Activated CD4-positive, alpha-beta T cell treated with anti-CD3 and anti-CD28 coated beads for 1 hour (primary cell): ENCODE measurements at regions not wholly inside any gene's neighbourhood (a gene's known extent, or its start where the extent isn't known, plus 50 kb on each side); places are given as distances from the start of the nearest gene placed in this dataset.
"Not testable (repeated sequence)": the region's sequence is repeated elsewhere in the genome, so short reads cannot be mapped to it uniquely, and the experiment has no call there.

Experiments used
- DNase-seq: peaks from one replicate; pipeline ENCODE4 v3.0.0-alpha.2; 2020

GRCh38 chr2:147170932-147171331 is 673.9 kb upstream of the ACVR2A start:
- DNase-seq, result no peak

DNA sequence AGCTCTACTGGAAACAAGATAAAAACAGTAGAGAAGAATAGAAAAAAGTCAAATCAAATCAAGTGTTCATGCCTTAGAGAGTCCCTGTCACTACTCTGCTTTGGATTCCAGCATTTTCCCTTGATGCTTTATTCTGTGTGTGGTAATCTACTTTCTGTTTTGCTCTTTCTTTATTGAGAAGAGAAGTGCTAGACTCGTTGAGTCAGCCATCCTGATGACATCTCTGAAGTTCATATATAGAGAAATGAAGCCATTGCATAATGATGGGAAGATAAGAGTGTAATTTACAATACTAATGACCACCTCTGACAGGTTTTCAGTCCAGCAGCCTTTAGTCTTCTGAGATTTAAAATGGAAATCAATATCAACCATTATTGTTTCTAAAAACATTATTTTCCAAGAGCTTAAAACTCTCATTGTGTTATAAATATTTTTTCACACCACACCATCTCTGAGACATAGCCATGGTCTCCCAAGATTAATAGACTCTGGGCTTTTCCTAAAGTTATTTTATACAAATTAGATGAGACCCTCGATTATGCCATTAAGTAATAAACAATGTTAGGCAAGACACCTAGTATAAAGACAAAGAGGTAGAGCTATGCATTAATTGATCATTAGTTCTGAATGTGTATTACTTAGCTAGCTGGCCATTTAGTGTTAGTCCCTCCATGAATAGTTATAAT is 679.0 kb upstream of the ACVR2A start:
- DNase-seq, result no peak

GRCh38 chr2:147164563-147164962 is 680.3 kb upstream of the ACVR2A start:
- no peak for DNase-seq

GRCh38 chr2:147161746-147162145 is 683.1 kb upstream of the ACVR2A start:
- DNase-seq, result no peak

DNA sequence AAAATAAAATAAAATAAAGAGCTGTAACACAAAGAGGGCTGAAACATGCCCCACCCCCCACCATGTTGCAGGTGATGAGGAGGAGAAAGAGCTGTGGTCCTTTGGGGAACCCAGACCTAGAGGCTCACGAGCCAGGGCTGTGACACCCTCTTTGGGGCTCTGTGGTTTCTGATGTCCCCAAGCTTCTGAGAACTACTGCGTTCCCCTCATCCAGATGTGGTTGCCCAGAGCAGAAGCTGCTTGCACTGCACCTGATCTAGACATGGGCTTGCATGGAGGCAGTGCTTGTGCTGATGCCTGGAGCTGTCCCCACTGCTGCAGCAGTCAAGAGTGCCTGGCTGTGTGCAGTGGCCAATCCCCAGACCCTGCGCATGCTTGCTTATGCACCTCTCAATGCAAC is 687.9 kb upstream of the ACVR2A start:
- DNase-seq, result no peak

- no peak for DNase-seq
Measured at GRCh38 chr2:147150241-147150635, 694.6 kb upstream of the ACVR2A start.

- no peak for DNase-seq
Measured at GRCh38 chr2:147149575-147150240, 695.1 kb upstream of the ACVR2A start.

GRCh38 chr2:147147802-147148201 is 697.0 kb upstream of the ACVR2A start:
- no peak for DNase-seq

DNA sequence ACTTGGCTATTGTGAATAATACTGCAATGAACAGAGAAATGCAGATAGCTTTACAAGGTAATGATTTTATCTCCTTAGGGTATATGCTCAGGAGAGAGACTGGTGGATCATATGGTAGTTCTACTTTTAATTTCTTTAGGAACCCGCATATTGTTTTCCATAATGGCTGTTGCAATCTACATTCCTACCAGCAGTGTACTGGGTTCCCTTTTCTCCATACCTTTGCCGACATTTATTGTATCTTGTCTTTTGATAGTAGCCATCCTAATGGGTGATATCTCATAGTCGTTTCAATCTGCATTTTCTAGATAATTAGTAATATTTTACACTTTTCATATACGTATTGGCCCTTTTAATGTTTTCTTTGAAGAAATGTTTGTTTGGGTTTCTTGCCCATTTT is 702.9 kb upstream of the ACVR2A start:
- no peak for DNase-seq

- DNase-seq, result not testable (repeated sequence)
Measured at GRCh38 chr2:147139732-147140131, 705.1 kb upstream of the ACVR2A start.

- DNase-seq, result no peak
Measured at GRCh38 chr2:147137711-147138110, 707.1 kb upstream of the ACVR2A start.

GRCh38 chr2:147135376-147135775 is 709.5 kb upstream of the ACVR2A start:
- DNase-seq, result no peak

DNA sequence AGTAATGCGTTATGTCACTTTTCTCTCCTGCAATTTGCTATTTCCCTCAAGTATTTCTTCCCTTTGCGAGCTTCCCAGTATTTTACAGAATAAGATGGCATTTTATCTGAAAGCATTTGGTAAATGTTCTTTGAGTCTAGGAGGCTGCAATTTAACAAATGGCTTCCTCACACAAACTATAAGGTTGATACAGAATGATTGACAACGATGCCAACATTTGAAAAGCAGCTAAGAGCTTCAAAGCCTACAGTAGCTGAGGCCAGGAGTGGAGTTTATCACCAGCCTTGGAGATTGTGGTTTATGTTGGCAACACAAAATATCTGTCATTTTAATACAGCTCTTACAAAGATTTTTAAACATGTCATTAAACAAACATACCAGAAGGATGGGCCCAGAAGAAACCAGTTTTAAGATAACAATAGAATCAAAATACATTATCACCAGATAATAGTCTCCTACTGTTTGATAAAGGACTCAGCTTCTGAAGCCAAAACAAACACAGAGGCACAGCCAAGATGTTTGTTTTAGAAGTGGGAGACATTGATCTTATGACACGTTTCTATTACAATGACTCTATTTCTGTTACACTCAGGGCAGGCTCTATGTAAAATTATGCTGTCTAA is 711.4 kb upstream of the ACVR2A start:
- no peak for DNase-seq

DNA sequence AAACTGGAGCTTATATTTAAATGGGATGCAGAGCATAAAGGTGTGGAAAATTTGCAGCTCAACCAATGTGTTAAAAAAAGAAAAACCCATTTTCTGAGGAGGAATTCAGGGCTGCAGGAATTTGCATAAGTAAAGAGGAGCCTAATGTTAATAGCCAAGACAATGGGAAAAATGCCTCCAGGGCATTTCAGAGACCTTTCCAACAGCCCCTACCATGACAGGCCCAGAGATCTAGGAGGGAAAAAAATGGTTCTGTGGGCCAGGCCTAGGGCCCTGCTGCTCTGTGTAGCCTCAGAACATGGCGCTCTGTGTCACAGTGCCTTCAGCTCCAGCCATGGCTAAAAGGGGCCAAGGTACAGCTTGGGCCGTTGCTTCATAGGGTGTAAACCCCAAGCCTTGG is 719.7 kb upstream of the ACVR2A start:
- no peak for DNase-seq

GRCh38 chr2:147122944-147123343 is 721.9 kb upstream of the ACVR2A start:
- DNase-seq, result no peak

DNA sequence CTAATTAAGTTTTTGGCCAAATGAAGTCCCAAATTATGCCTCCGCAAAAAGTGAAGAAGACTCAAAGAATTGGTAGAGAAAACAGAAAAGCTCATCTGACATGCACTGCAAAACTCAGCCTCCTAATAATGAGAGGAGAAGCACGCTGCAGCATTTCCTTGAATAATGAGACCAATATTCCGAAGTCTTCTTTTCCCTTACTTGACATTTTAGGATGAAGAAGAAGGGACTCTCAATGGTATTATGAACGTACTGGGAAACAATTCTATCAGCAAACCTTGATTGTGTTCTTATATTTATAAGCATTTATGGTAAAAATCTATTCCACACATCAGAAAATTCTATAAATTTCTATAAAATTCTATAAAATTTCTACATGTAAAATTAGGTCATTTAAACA is 733.9 kb upstream of the ACVR2A start:
- DNase-seq, result no peak

GRCh38 chr2:147110317-147110716 is 734.5 kb upstream of the ACVR2A start:
- DNase-seq, result no peak

GRCh38 chr2:147109291-147109690 is 735.5 kb upstream of the ACVR2A start:
- no peak for DNase-seq

GRCh38 chr2:147108548-147108947 is 736.3 kb upstream of the ACVR2A start:
- DNase-seq, result no peak

DNA sequence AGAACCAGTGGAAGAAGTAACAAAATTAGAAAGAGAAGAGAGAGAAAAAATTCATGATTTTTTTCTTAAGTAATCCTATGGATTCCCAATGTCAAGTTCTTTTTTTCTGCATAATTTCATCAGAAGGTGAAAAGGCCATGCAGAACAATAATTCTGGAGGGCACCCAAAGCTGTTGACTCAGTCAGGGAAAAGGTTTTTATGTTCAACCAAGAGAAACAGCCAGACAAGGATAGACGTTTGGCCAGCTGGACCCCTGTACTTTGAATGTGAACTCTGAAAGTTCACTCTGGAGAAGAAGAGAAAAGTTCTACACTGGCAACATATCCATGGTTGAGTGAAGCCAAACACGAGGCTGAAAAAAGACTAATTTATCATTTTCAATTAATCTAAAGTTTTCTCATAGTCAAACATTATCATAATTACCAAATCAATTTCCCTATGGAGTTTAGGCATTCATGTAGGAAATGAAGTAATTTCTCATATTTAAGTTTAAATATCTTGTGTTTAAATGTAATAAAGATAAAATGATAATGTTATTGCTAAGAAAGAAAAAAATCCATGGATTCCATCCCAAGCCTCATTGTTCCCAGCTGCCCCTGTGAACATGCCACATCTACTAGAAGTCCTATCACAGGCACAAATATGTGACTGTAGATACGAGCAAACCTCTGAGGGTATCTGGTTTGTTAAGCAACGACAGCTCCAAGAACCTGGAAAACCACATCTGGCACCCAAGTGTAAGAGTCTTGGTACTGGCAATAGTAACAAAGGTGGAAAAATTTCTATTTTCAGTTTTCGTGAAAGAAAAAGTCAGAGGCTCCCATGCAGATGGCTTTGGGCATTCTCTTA is 742.7 kb upstream of the ACVR2A start:
- DNase-seq, result no peak

- DNase-seq, result no peak
Measured at GRCh38 chr2:147100406-147101035, 744.3 kb upstream of the ACVR2A start.

GRCh38 chr2:147099845-147100244 is 745.0 kb upstream of the ACVR2A start:
- no peak for DNase-seq

DNA sequence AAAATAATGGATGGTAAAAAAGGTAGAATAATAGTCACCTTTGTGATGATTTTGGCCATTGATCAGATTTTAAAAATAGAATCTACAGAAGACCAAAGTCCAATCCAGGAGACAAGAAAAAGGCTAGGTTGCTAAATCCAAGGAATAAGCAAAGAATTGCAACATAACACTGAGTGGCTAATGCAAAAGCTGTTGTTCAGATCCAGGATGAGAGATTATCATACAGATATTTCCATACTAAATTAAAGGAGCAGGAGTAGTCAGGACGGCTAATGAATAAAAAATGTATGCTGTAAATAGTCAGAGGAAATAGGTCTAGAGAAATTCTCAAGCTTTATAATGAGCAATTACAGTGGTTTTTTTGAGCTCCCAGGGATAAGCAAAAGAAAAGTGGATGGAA is 745.9 kb upstream of the ACVR2A start:
- no peak for DNase-seq
